ENCODE measurements at regions not wholly inside any gene's neighbourhood (a gene's known extent, or its start where the extent isn't known, plus 50 kb on each side); places are given as distances from the start of the nearest gene placed in this dataset.

GRCh38 chr14:66311990-66312389, 174.2 kb upstream of the CCDC196 start (continued):
- TF ChIP-seq E2F4 (IDR thresholded peaks at IDR 0.05; ENCODE audit: low read depth, low read length), result no peak
- TF ChIP-seq JUNB (IDR thresholded peaks at IDR 0.05), result no peak
- no peak for TF ChIP-seq RUNX3 (IDR thresholded peaks at IDR 0.05; ENCODE audit: low read length)
- no peak for TF ChIP-seq CBFB (IDR thresholded peaks at IDR 0.05; ENCODE audit: low read depth)
- TF ChIP-seq YY1 (IDR thresholded peaks at IDR 0.05; ENCODE audit: low read depth, low read length), result no peak
- TF ChIP-seq IKZF1 (conservative IDR thresholded peaks at IDR 0.05), result no peak
- TF ChIP-seq TCF12 (IDR thresholded peaks at IDR 0.05; ENCODE audit: low read depth, low read length), result no peak

- H3K9ac ChIP-seq (ENCODE audit: control insufficient read depth, insufficient read depth, low read length), result no peak overlapping the region
- CTCF ChIA-PET, result no interaction called here
- no peaks in the 10 kb centered on the region for H3K36me3 ChIP-seq (ENCODE audit: control insufficient read depth in 2 of 2, insufficient read depth in 2 of 2, low read length in 1 of 2)
- POLR2A ChIA-PET, result no interaction called here
- DNase-seq (ENCODE audit: low read depth, low spot score), result no peak
- H3K27me3 ChIP-seq (replicated peaks in 1 of 2; ENCODE audit: control insufficient read depth in 2 of 2, insufficient read depth in 2 of 2, low read length in 1 of 2), result no peaks in the 10 kb centered on the region
- H3K9me3 ChIP-seq (replicated peaks; ENCODE audit: control insufficient read depth, insufficient read depth, low read length), result no peaks in the 10 kb centered on the region; the same call in 2 of the 3 replicates
- ATAC-seq, result no peak
- SMC1A ChIA-PET (ENCODE audit: uncharacterized antibody, unreplicated experiment), result no interaction called here
- no peaks in the 10 kb centered on the region for H4K20me1 ChIP-seq (ENCODE audit: control insufficient read depth, insufficient read depth)
- no peak overlapping the region for H2AFZ ChIP-seq (ENCODE audit: control insufficient read depth, low read depth, low read length)
- TF ChIP-seq PML (IDR thresholded peaks at IDR 0.05; ENCODE audit: low read length) (no peak), CTCF (IDR thresholded peaks at IDR 0.05 in 2 of 3, conservative IDR thresholded peaks at IDR 0.05 in 1 of 3; ENCODE audit: control insufficient read depth in 2 of 3, extremely low read depth in 1 of 3, insufficient read depth in 1 of 3, low read depth in 3 of 3, low read length in 3 of 3) (no peak), CBX3 (IDR thresholded peaks at IDR 0.05; ENCODE audit: borderline replicate concordance, low read depth) (no peak), KAT2A (conservative IDR thresholded peaks at IDR 0.05; ENCODE audit: control insufficient read depth, low read depth, low read length) (no peak), FOXK2 (IDR thresholded peaks at IDR 0.05) (no peak), SREBF1 (IDR thresholded peaks at IDR 0.05; ENCODE audit: low read length) (no peak), NR2C2 (IDR thresholded peaks at IDR 0.05; ENCODE audit: borderline replicate concordance, control insufficient read depth, insufficient read length, low read depth) (no peak), SMC3 (IDR thresholded peaks at IDR 0.05; ENCODE audit: borderline replicate concordance, low read length) (no peak), GATAD2B (conservative IDR thresholded peaks at IDR 0.05; ENCODE audit: low read depth) (no peak), SRF (IDR thresholded peaks at IDR 0.05; ENCODE audit: low read depth in 2 of 2, low read length in 2 of 2) (no peak), SIN3A (IDR thresholded peaks at IDR 0.05; ENCODE audit: low read depth, low read length) (no peak), RELA (IDR thresholded peaks at IDR 0.05; ENCODE audit: borderline replicate concordance, partially characterized antibody) (no peak), MEF2B (IDR thresholded peaks at IDR 0.05; ENCODE audit: partially characterized antibody, poor library complexity, severe bottlenecking) (no peak), CBFB (IDR thresholded peaks at IDR 0.05; ENCODE audit: low read depth) (no peak), KDM1A (IDR thresholded peaks at IDR 0.05; ENCODE audit: borderline replicate concordance) (no peak), KLF5 (IDR thresholded peaks at IDR 0.05; ENCODE audit: partially characterized antibody) (no peak), POLR2A (IDR thresholded peaks at IDR 0.05; ENCODE audit: low read depth, low read length) (no peak)
- TF ChIP-seq, protein P1, sequence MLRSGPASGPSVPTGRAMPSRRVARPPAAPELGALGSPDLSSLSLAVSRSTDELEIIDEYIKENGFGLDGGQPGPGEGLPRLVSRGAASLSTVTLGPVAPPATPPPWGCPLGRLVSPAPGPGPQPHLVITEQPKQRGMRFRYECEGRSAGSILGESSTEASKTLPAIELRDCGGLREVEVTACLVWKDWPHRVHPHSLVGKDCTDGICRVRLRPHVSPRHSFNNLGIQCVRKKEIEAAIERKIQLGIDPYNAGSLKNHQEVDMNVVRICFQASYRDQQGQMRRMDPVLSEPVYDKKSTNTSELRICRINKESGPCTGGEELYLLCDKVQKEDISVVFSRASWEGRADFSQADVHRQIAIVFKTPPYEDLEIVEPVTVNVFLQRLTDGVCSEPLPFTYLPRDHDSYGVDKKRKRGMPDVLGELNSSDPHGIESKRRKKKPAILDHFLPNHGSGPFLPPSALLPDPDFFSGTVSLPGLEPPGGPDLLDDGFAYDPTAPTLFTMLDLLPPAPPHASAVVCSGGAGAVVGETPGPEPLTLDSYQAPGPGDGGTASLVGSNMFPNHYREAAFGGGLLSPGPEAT (IDR thresholded peaks at IDR 0.05; ENCODE audit: low read depth), result no peak
- no peak for FAIRE-seq
- H3K4me2 ChIP-seq (ENCODE audit: control insufficient read depth, insufficient read depth), result no peak overlapping the region
- H3K4me1 ChIP-seq (ENCODE audit: control insufficient read depth, insufficient read depth, low read length), result no peaks in the 10 kb centered on the region
- RAD21 ChIA-PET (ENCODE audit: unreplicated experiment), result no interaction called here
- intact Hi-C loops (cut with micrococcal nuclease; ENCODE audit: unreplicated experiment), result no loop called here
- H3K4me3 ChIP-seq, result no peak overlapping the region
- no TSS peak for BruUV-seq (replicated peaks)
- no peak overlapping the region for H3K27ac ChIP-seq (ENCODE audit: control insufficient read depth, insufficient read depth)
- in situ Hi-C loops (cut with MboI), result no loop called here
- WGBS (ENCODE audit: insufficient coverage, insufficient replicate concordance, low lambda C conversion rate, missing lambda C conversion rate), result 1% methylated on average over 3 of the region's 3 CpGs
- H3K79me2 ChIP-seq (ENCODE audit: control insufficient read depth, insufficient read depth, low read length), result no peaks in the 10 kb centered on the region
Observed at GRCh38 chr14:66312451-66312850, 173.7 kb upstream of the CCDC196 start.

All from GM12878 (cell line).